ENCODE measurements at regions not wholly inside any gene's neighbourhood (a gene's known extent, or its start where the extent isn't known, plus 50 kb on each side); places are given as distances from the start of the nearest gene placed in this dataset.

GRCh38 chr9:107588393-107588792 lies 98.8 kb upstream of the KLF4 start:
- H3K4me3 ChIP-seq (ENCODE audit: insufficient read length, low read depth) = no peak overlapping the region
- H3K4me1 ChIP-seq (ENCODE audit: insufficient read depth, insufficient read length) = peaks cover 7% of the 10 kb centered on the region
- H3K9me3 ChIP-seq (ENCODE audit: insufficient read depth, low read length) = no peaks in the 10 kb centered on the region
- no peaks in the 10 kb centered on the region for H3K36me3 ChIP-seq (ENCODE audit: insufficient read depth, insufficient read length, low read length)
- no peak for DNase-seq (ENCODE audit: low read depth, low spot score)
- H3K9ac ChIP-seq (ENCODE audit: insufficient read length, low read depth) = no peak overlapping the region
- TF ChIP-seq YY1 (IDR thresholded peaks at IDR 0.05; ENCODE audit: insufficient read depth, insufficient read length) (no peak), ZNF274 (IDR thresholded peaks at IDR 0.05; ENCODE audit: low read depth, low read length) (no peak), SUZ12 (IDR thresholded peaks at IDR 0.05; ENCODE audit: extremely low read depth, insufficient read depth, insufficient read length) (no peak)
- H3K27me3 ChIP-seq (ENCODE audit: insufficient read depth, insufficient read length) = no peaks in the 10 kb centered on the region

GRCh38 chr9:107587191-107587963 lies 97.8 kb upstream of the KLF4 start:
- Histone ChIP-seq H3K9me3 (ENCODE audit: insufficient read depth, low read length) (no peaks in the 10 kb centered on the region), H3K9ac (ENCODE audit: insufficient read length, low read depth) (no peak overlapping the region), H3K27me3 (ENCODE audit: insufficient read depth, insufficient read length) (no peaks in the 10 kb centered on the region), H3K36me3 (ENCODE audit: insufficient read depth, insufficient read length, low read length) (no peaks in the 10 kb centered on the region), H3K4me3 (ENCODE audit: insufficient read length, low read depth) (no peak overlapping the region), H3K4me1 (ENCODE audit: insufficient read depth, insufficient read length) (peaks cover 7% of the 10 kb centered on the region)
- no peak for DNase-seq (ENCODE audit: low read depth, low spot score)
- TF ChIP-seq SUZ12 (IDR thresholded peaks at IDR 0.05; ENCODE audit: extremely low read depth, insufficient read depth, insufficient read length) (no peak), ZNF274 (IDR thresholded peaks at IDR 0.05; ENCODE audit: low read depth, low read length) (no peak), YY1 (IDR thresholded peaks at IDR 0.05; ENCODE audit: insufficient read depth, insufficient read length) (no peak)

- no peaks in the 10 kb centered on the region for H3K27me3 ChIP-seq (ENCODE audit: insufficient read depth, insufficient read length)
- no peak for DNase-seq (ENCODE audit: low read depth, low spot score)
- H3K9me3 ChIP-seq (ENCODE audit: insufficient read depth, low read length) = no peaks in the 10 kb centered on the region
- H3K9ac ChIP-seq (ENCODE audit: insufficient read length, low read depth) = no peak overlapping the region
- H3K4me1 ChIP-seq (ENCODE audit: insufficient read depth, insufficient read length) = peaks cover 7% of the 10 kb centered on the region
- TF ChIP-seq SUZ12 (IDR thresholded peaks at IDR 0.05; ENCODE audit: extremely low read depth, insufficient read depth, insufficient read length) (no peak), ZNF274 (IDR thresholded peaks at IDR 0.05; ENCODE audit: low read depth, low read length) (no peak), YY1 (IDR thresholded peaks at IDR 0.05; ENCODE audit: insufficient read depth, insufficient read length) (no peak)
- no peaks in the 10 kb centered on the region for H3K36me3 ChIP-seq (ENCODE audit: insufficient read depth, insufficient read length, low read length)
- H3K4me3 ChIP-seq (ENCODE audit: insufficient read length, low read depth) = no peak overlapping the region
Measured at GRCh38 chr9:107586493-107586892, 96.9 kb upstream of the KLF4 start.

- H3K36me3 ChIP-seq (ENCODE audit: insufficient read depth, insufficient read length, low read length) = no peaks in the 10 kb centered on the region
- TF ChIP-seq SUZ12 (IDR thresholded peaks at IDR 0.05; ENCODE audit: extremely low read depth, insufficient read depth, insufficient read length) (no peak), ZNF274 (IDR thresholded peaks at IDR 0.05; ENCODE audit: low read depth, low read length) (no peak), YY1 (IDR thresholded peaks at IDR 0.05; ENCODE audit: insufficient read depth, insufficient read length) (no peak)
- H3K9me3 ChIP-seq (ENCODE audit: insufficient read depth, low read length) = no peaks in the 10 kb centered on the region
- H3K4me1 ChIP-seq (ENCODE audit: insufficient read depth, insufficient read length) = peaks cover 7% of the 10 kb centered on the region
- DNase-seq (ENCODE audit: low read depth, low spot score) = no peak
- no peaks in the 10 kb centered on the region for H3K27me3 ChIP-seq (ENCODE audit: insufficient read depth, insufficient read length)
- no peak overlapping the region for H3K9ac ChIP-seq (ENCODE audit: insufficient read length, low read depth)
- no peak overlapping the region for H3K4me3 ChIP-seq (ENCODE audit: insufficient read length, low read depth)
Measured at GRCh38 chr9:107585465-107585864, 95.9 kb upstream of the KLF4 start.

- H3K27me3 ChIP-seq (ENCODE audit: insufficient read depth, insufficient read length) = no peaks in the 10 kb centered on the region
- TF ChIP-seq SUZ12 (IDR thresholded peaks at IDR 0.05; ENCODE audit: extremely low read depth, insufficient read depth, insufficient read length) (no peak), ZNF274 (IDR thresholded peaks at IDR 0.05; ENCODE audit: low read depth, low read length) (no peak), YY1 (IDR thresholded peaks at IDR 0.05; ENCODE audit: insufficient read depth, insufficient read length) (no peak)
- DNase-seq (ENCODE audit: low read depth, low spot score) = no peak
- H3K4me1 ChIP-seq (ENCODE audit: insufficient read depth, insufficient read length) = peaks cover 7% of the 10 kb centered on the region
- H3K9ac ChIP-seq (ENCODE audit: insufficient read length, low read depth) = no peak overlapping the region
- no peaks in the 10 kb centered on the region for H3K9me3 ChIP-seq (ENCODE audit: insufficient read depth, low read length)
- H3K4me3 ChIP-seq (ENCODE audit: insufficient read length, low read depth) = no peak overlapping the region
- H3K36me3 ChIP-seq (ENCODE audit: insufficient read depth, insufficient read length, low read length) = no peaks in the 10 kb centered on the region
Measured at GRCh38 chr9:107584944-107585343, 95.4 kb upstream of the KLF4 start.

GRCh38 chr9:107584186-107584585 lies 94.6 kb upstream of the KLF4 start:
- TF ChIP-seq SUZ12 (IDR thresholded peaks at IDR 0.05; ENCODE audit: extremely low read depth, insufficient read depth, insufficient read length) = no peak
- no peak for TF ChIP-seq YY1 (IDR thresholded peaks at IDR 0.05; ENCODE audit: insufficient read depth, insufficient read length)
- no peak for TF ChIP-seq ZNF274 (IDR thresholded peaks at IDR 0.05; ENCODE audit: low read depth, low read length)
- Histone ChIP-seq H3K9ac (ENCODE audit: insufficient read length, low read depth) (no peak overlapping the region), H3K9me3 (ENCODE audit: insufficient read depth, low read length) (no peaks in the 10 kb centered on the region), H3K4me3 (ENCODE audit: insufficient read length, low read depth) (no peak overlapping the region), H3K4me1 (ENCODE audit: insufficient read depth, insufficient read length) (peaks cover 3% of the 10 kb centered on the region), H3K27me3 (ENCODE audit: insufficient read depth, insufficient read length) (no peaks in the 10 kb centered on the region), H3K36me3 (ENCODE audit: insufficient read depth, insufficient read length, low read length) (no peaks in the 10 kb centered on the region)
- DNase-seq (ENCODE audit: low read depth, low spot score) = peak; percentile 9

- Histone ChIP-seq H3K4me3 (ENCODE audit: insufficient read length, low read depth) (no peak overlapping the region), H3K27me3 (ENCODE audit: insufficient read depth, insufficient read length) (no peaks in the 10 kb centered on the region), H3K36me3 (ENCODE audit: insufficient read depth, insufficient read length, low read length) (no peaks in the 10 kb centered on the region), H3K9me3 (ENCODE audit: insufficient read depth, low read length) (no peaks in the 10 kb centered on the region), H3K4me1 (ENCODE audit: insufficient read depth, insufficient read length) (no peaks in the 10 kb centered on the region), H3K9ac (ENCODE audit: insufficient read length, low read depth) (no peak overlapping the region)
- no peak for TF ChIP-seq SUZ12 (IDR thresholded peaks at IDR 0.05; ENCODE audit: extremely low read depth, insufficient read depth, insufficient read length)
- no peak for TF ChIP-seq ZNF274 (IDR thresholded peaks at IDR 0.05; ENCODE audit: low read depth, low read length)
- no peak for TF ChIP-seq YY1 (IDR thresholded peaks at IDR 0.05; ENCODE audit: insufficient read depth, insufficient read length)
- no peak for DNase-seq (ENCODE audit: low read depth, low spot score)
Measured at GRCh38 chr9:107577140-107577776, 87.7 kb upstream of the KLF4 start.

All from NT2/D1 (cell line).